HG03280 (cell line): ENCODE measurements at regions not wholly inside any gene's neighbourhood (a gene's known extent, or its start where the extent isn't known, plus 50 kb on each side); places are given as distances from the start of the nearest gene placed in this dataset.

Experiments
- ATAC-seq: cut with Tn5 transposase; IDR thresholded peaks from one replicate; pipeline ENCODE4 v1.9.1; 2021; ENCODE audit warnings: mild to moderate bottlenecking, moderate library complexity; ENCODE audit not compliant: unreplicated experiment

DNA sequence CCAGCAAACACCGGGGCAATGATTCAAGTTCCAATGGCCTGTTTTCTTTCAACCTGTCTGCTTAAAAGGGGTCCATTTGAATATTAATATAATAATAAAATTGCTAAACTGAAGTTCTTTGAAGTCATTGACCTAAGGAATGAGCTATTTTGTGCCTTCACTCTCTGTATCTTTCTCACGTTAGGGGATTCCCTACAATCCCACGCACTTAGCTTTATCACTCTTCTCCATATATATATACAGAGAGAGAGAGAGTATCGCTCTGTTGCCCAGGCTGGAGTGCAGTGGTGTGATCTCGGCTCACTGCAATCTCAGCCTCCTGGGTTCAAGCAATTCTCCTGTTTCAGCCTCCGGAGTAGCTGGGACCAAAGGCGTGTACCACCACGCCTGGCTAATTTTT is 83.9 kb upstream of the NWD2 start:
- ATAC-seq: no peak

- no peak for ATAC-seq
These were observed 78.7 kb upstream of the NWD2 start for GRCh38 chr4:37165844-37166243.

- no peak for ATAC-seq
These were observed 74.6 kb upstream of the NWD2 start for GRCh38 chr4:37169956-37170355.

- no peak for ATAC-seq
These were observed 56.4 kb upstream of the NWD2 start for GRCh38 chr4:37188100-37188499.
